Progenitor cell of endocrine pancreas (in vitro differentiated cells): ENCODE measurements at regions not wholly inside any gene's neighbourhood (a gene's known extent, or its start where the extent isn't known, plus 50 kb on each side); places are given as distances from the start of the nearest gene placed in this dataset.

Source experiments
- DNase-seq: peaks from one replicate; pipeline ENCODE4 v3.0.0; 2021; ENCODE audit warnings: low spot score; ENCODE audit not compliant: unreplicated experiment
- H3K27ac Mint-ChIP-seq: 2 replicates; pipeline ENCODE4 v1.8.0; 2021; ENCODE audit warnings: mild to moderate bottlenecking, moderate library complexity, mixed read lengths
- H3K27me3 Mint-ChIP-seq: 2 replicates; pipeline ENCODE4 v1.8.0; 2021; ENCODE audit warnings: mixed read lengths
- H3K36me3 Mint-ChIP-seq: 2 replicates; pipeline ENCODE4 v1.8.0; 2022; ENCODE audit warnings: mixed read lengths; ENCODE audit not compliant: insufficient read depth
- H3K4me1 Mint-ChIP-seq: 2 replicates; pipeline ENCODE4 v1.8.0; 2021; ENCODE audit warnings: low read depth, mixed read lengths
- H3K4me3 Mint-ChIP-seq: 2 replicates; pipeline ENCODE4 v1.8.0; 2021; ENCODE audit warnings: low read depth, mild to moderate bottlenecking, moderate library complexity, mixed read lengths
- H3K9me3 Mint-ChIP-seq: 2 replicates; pipeline ENCODE4 v1.8.0; 2021; ENCODE audit warnings: low read depth, mixed read lengths
- CTCF ChIP-seq: fragments of 200-600 bp; sonication (generic); IDR thresholded peaks from one replicate; pipeline ENCODE4 v1.5.0; 2021; ENCODE audit warnings: antibody characterized with exemption, mild to moderate bottlenecking; ENCODE audit not compliant: unreplicated experiment

GRCh38 chr18:55048892-55049291 is 89.6 kb upstream of the CCDC68 start:
- Mint-ChIP-seq H3K4me1 (no peaks in the 10 kb centered on the region), H3K27ac (no peak overlapping the region), H3K27me3 (no peaks in the 10 kb centered on the region), H3K9me3 (no peaks in the 10 kb centered on the region), H3K36me3 (no peaks in the 10 kb centered on the region), H3K4me3 (no peak overlapping the region)
- no peak for DNase-seq
- TF ChIP-seq CTCF, result no peak

GRCh38 chr18:55047546-55047945 is 88.3 kb upstream of the CCDC68 start:
- Mint-ChIP-seq H3K27me3 (no peaks in the 10 kb centered on the region), H3K27ac (no peak overlapping the region)

GRCh38 chr18:55041366-55041765 is 82.1 kb upstream of the CCDC68 start:
- H3K4me3 Mint-ChIP-seq, result no peak overlapping the region
- H3K36me3 Mint-ChIP-seq, result no peaks in the 10 kb centered on the region
- no peaks in the 10 kb centered on the region for H3K27me3 Mint-ChIP-seq
- no peak for DNase-seq
- no peaks in the 10 kb centered on the region for H3K9me3 Mint-ChIP-seq
- TF ChIP-seq CTCF, result no peak
- no peaks in the 10 kb centered on the region for H3K4me1 Mint-ChIP-seq
- H3K27ac Mint-ChIP-seq, result no peak overlapping the region

More at GRCh38 chr18:55047546-55047945, 88.3 kb upstream of the CCDC68 start:
- no peaks in the 10 kb centered on the region for H3K36me3 Mint-ChIP-seq
- H3K4me1 Mint-ChIP-seq, result no peaks in the 10 kb centered on the region
- no peak overlapping the region for H3K4me3 Mint-ChIP-seq
- no peak for DNase-seq
- no peaks in the 10 kb centered on the region for H3K9me3 Mint-ChIP-seq
- TF ChIP-seq CTCF, result no peak

GRCh38 chr18:55038162-55038561 is 78.9 kb upstream of the CCDC68 start:
- Mint-ChIP-seq H3K36me3 (no peaks in the 10 kb centered on the region), H3K4me1 (no peaks in the 10 kb centered on the region), H3K27ac (no peak overlapping the region), H3K27me3 (no peaks in the 10 kb centered on the region), H3K4me3 (no peak overlapping the region), H3K9me3 (no peaks in the 10 kb centered on the region)
- no peak for TF ChIP-seq CTCF
- DNase-seq, result no peak

- DNase-seq, result no peak
- no peak overlapping the region for H3K27ac Mint-ChIP-seq
- no peak overlapping the region for H3K4me3 Mint-ChIP-seq
- peaks cover 3% of the 10 kb centered on the region for H3K27me3 Mint-ChIP-seq
- H3K4me1 Mint-ChIP-seq, result peaks cover 1% of the 10 kb centered on the region
- TF ChIP-seq CTCF, result no peak
- H3K9me3 Mint-ChIP-seq, result no peaks in the 10 kb centered on the region
- H3K36me3 Mint-ChIP-seq, result no peaks in the 10 kb centered on the region
Measured at GRCh38 chr18:55034742-55035141, 75.5 kb upstream of the CCDC68 start.
